Cardiac muscle cell (in vitro differentiated cells and primary cell): ENCODE measurements at regions not wholly inside any gene's neighbourhood (a gene's known extent, or its start where the extent isn't known, plus 50 kb on each side); places are given as distances from the start of the nearest gene placed in this dataset.
"Not testable (repeated sequence)": the region's sequence is repeated elsewhere in the genome, so short reads cannot be mapped to it uniquely, and the experiment has no call there.

Experiments used
- DNase-seq, 2 donors: peaks; one replicate each; pipeline versions ENCODE4 v3.0.0 to v3.0.0-alpha.2; 2010 to 2017; ENCODE audit warnings: low read depth in 1 of 2, low spot score in 1 of 2
- H3K27ac ChIP-seq: fragments of 200-600 bp; sonication (generic); 2 replicates; pipeline ENCODE4 v1.5.1; 2016
- H3K27me3 ChIP-seq: fragments of 200-600 bp; sonication (generic); 2 replicates; pipeline ENCODE4 v1.6.0; 2016; ENCODE audit warnings: control low read depth
- H3K36me3 ChIP-seq: fragments of 200-600 bp; sonication (generic); 2 replicates; pipeline ENCODE4 v1.5.1; 2016; ENCODE audit warnings: control low read depth
- H3K4me1 ChIP-seq: fragments of 200-600 bp; sonication (generic); 2 replicates; pipeline ENCODE4 v1.8.1; 2017; ENCODE audit warnings: low read depth, mild to moderate bottlenecking, mixed run types
- H3K4me3 ChIP-seq: fragments of 200-600 bp; sonication (generic); 2 replicates; pipeline ENCODE4 v1.5.1; 2016; ENCODE audit warnings: mild to moderate bottlenecking
- H3K9me3 ChIP-seq: fragments of 200-600 bp; sonication (generic); 2 replicates; pipeline ENCODE4 v1.5.1; 2017; ENCODE audit warnings: low read depth, mild to moderate bottlenecking, control low read depth
- TF ChIP-seq, protein P1 (sequence below): IDR thresholded peaks from 2 replicates; pipeline ENCODE4 v1.5.1; 2012; ENCODE audit warnings: low read depth, mild to moderate bottlenecking, low read length

GRCh38 chr3:109995377-109995776 is 658.0 kb upstream of the DPPA4 start:
- no peak overlapping the region for H3K4me3 ChIP-seq
- no peak overlapping the region for H3K27ac ChIP-seq
- no peaks in the 10 kb centered on the region for H3K4me1 ChIP-seq
- TF ChIP-seq, protein P1, sequence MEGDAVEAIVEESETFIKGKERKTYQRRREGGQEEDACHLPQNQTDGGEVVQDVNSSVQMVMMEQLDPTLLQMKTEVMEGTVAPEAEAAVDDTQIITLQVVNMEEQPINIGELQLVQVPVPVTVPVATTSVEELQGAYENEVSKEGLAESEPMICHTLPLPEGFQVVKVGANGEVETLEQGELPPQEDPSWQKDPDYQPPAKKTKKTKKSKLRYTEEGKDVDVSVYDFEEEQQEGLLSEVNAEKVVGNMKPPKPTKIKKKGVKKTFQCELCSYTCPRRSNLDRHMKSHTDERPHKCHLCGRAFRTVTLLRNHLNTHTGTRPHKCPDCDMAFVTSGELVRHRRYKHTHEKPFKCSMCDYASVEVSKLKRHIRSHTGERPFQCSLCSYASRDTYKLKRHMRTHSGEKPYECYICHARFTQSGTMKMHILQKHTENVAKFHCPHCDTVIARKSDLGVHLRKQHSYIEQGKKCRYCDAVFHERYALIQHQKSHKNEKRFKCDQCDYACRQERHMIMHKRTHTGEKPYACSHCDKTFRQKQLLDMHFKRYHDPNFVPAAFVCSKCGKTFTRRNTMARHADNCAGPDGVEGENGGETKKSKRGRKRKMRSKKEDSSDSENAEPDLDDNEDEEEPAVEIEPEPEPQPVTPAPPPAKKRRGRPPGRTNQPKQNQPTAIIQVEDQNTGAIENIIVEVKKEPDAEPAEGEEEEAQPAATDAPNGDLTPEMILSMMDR, result no peak
- DNase-seq, result no peak
- H3K9me3 ChIP-seq, result no peaks in the 10 kb centered on the region
- no peaks in the 10 kb centered on the region for H3K27me3 ChIP-seq
- H3K36me3 ChIP-seq, result no peaks in the 10 kb centered on the region

DNA sequence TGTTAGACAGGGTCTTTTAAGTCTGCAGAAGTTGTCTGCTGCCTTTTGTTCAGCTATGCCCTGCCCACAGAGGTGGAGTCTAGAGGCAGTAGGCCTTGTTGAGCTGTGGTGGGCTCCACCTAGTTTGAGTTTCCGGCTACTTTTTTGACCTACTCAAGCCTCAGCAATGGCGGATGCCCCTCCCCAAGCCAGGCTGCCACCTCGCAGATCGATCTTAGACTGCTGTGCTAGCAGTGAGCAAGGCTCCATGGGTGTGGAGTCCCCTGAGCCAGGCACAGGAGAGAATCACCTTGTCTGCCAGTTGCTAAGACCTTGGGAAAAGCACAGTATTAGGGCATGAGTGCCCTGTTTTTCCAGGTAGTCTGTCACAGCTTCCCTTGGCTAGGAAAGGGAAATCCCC is 664.6 kb upstream of the DPPA4 start:
- H3K36me3 ChIP-seq, H3K4me3 ChIP-seq, H3K27ac ChIP-seq, H3K27me3 ChIP-seq, DNase-seq, H3K9me3 ChIP-seq, H3K4me1 ChIP-seq: not testable (repeated sequence)

- no peak overlapping the region for H3K27ac ChIP-seq
- TF ChIP-seq, protein P1, result no peak
- DNase-seq, result no peak
- H3K27me3 ChIP-seq, result no peaks in the 10 kb centered on the region
- no peaks in the 10 kb centered on the region for H3K9me3 ChIP-seq
- H3K4me3 ChIP-seq, result no peak overlapping the region
- no peaks in the 10 kb centered on the region for H3K36me3 ChIP-seq
- no peaks in the 10 kb centered on the region for H3K4me1 ChIP-seq
These were observed 669.6 kb upstream of the DPPA4 start for GRCh38 chr3:110006913-110007312.

GRCh38 chr3:110015231-110015963 is 678.1 kb upstream of the DPPA4 start:
- H3K4me1 ChIP-seq, result no peaks in the 10 kb centered on the region
- H3K9me3 ChIP-seq, result no peaks in the 10 kb centered on the region
- H3K27me3 ChIP-seq, result no peaks in the 10 kb centered on the region
- no peaks in the 10 kb centered on the region for H3K36me3 ChIP-seq
- H3K4me3 ChIP-seq, result no peak overlapping the region
- H3K27ac ChIP-seq, result no peak overlapping the region
- TF ChIP-seq, protein P1, result no peak
- no peak for DNase-seq

DNA sequence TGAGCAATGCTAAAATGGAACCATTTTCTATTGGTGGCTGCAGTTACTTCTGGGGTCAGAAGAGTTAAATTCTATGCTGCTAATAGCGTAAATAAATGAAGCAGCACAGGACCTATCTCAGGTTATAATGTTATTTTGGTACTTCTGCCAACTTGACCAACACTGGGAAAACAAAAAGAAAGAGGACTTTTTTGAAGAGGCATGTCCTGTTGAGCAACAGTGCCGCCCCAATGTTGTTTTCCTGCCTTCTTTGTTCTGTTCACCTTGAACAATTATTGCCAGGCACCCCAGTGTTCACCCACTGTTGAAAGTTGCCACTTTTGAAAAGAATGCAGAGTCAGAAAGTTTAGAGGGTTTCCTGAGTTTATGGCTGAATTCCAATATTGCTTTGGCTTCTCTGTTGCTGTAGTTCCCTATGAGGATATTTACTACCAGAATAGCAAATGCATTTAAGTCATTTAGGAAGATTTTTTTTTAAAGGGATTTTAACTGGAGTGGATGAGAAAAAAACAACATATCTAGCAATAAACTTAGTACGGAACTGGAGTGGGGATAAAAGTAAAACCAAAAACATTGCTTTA is 679.0 kb upstream of the DPPA4 start:
- Histone ChIP-seq H3K27ac (no peak overlapping the region), H3K4me3 (no peak overlapping the region), H3K36me3 (no peaks in the 10 kb centered on the region), H3K4me1 (no peaks in the 10 kb centered on the region), H3K9me3 (no peaks in the 10 kb centered on the region), H3K27me3 (no peaks in the 10 kb centered on the region)
- peak in 1 of 2 donors; percentile 29 for DNase-seq
- TF ChIP-seq, protein P1, result no peak

GRCh38 chr3:110017304-110017703 is 680.0 kb upstream of the DPPA4 start:
- Histone ChIP-seq H3K36me3 (no peaks in the 10 kb centered on the region), H3K27me3 (no peaks in the 10 kb centered on the region), H3K4me3 (no peak overlapping the region), H3K4me1 (no peaks in the 10 kb centered on the region), H3K27ac (no peak overlapping the region), H3K9me3 (no peaks in the 10 kb centered on the region)
- TF ChIP-seq, protein P1, result no peak
- no peak for DNase-seq
